ENCODE measurements at regions not wholly inside any gene's neighbourhood (a gene's known extent, or its start where the extent isn't known, plus 50 kb on each side); places are given as distances from the start of the nearest gene placed in this dataset.

DNA sequence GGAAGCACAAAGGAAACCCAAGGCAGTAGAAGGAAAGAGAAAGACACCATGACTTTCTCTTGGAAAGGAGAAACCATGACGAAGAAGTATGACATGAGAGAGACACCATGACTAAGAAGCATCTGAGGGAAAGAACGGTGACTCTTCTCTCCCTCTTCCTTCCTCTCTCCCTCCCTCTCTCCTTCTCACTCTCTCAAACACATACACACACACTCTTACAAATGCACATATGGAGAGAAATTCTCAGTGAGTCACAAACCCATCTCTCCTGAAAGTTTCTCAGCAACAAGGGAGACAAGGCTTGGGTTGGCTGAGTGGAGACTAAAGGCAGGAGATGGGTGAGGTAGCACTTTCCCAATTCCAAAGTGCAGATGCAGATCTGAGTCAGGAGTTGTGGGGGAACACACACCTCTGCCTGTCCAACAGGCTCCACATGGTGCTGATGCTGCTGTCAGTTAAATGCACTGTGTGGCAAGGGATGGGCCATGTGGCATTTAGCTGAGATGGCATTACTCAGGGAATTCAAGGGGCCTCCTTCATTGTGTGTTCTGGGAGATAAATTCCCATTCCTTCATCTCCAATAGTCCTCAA is 336.7 kb upstream of the C16orf82 start:
- no peak for DNase-seq

DNA sequence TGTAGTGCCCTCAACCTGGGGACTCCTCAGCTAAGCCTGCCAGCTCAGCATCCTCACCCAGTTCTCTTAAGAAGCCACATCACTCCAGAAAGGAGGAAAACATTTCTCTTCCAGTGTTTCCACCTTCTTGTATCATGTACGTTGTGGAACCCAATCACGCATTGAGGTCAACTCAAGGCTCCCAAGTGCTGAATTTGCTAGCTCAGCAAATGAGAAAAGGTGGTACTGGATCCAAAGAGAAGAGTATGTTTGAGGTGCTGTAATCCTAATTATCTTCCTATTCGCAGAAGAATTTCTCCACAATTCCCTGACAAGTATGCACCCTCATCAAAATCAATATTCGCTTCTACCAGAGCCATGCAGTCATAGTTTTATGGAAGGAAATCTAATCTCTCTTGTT is 335.0 kb upstream of the C16orf82 start:
- DNase-seq, result no peak

DNA sequence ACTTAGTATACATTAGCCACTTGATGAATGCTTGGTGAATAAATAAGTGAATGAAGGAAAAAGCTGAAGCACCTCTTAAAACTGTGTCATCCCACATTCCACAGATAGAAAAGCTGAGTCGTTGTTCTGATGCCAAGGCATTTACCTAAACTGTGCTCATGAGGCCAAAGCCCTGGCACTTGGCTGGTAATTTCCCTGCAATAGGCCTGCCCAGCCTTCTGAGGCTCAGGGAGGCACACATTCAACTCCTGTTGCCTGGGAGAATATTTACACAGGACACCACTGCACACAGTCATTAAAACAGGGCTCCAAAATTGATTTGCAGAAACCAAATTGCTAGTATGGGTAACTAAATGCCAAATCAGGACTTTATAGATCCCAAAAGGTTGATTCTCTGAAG is 333.0 kb upstream of the C16orf82 start:
- DNase-seq, result no peak

DNA sequence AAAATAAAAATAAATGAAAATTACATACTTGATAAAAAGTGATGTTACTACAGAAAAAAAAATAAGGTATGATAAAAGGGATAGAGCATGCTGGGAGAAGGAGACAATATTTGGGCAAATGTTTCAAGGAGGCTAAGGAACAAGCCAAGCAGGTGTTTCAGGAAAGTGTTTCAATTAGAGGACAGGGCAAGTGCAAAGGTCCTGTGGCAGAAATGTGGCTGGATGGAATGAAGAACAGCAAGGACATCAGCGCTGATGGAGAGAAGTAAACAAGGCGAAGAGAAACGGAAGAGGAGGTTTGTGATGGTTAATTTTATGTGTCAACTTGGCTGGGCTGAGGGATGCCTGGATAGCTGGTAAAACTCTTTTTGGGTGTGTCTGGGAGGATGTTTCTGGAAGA is 331.2 kb upstream of the C16orf82 start:
- DNase-seq, result no peak

DNA sequence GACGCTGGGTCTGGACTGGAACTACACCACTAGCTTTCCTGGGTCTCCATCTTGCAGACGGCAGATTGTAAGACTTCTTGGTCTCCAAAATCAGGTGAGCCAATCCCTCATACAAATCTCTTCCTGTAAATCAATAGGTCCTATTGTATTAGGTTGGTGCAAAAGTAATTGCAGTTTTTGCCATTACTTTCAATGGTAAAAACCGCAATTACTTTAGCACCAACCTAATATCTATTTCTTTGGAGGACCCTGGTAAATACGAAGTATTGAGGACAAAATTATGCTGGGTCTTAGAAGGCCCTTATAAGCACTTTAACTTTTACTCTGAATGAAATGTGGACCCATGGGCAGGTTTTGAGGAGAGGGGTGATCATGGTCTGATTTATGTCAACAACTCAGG is 330.6 kb upstream of the C16orf82 start:
- DNase-seq, result no peak

DNA sequence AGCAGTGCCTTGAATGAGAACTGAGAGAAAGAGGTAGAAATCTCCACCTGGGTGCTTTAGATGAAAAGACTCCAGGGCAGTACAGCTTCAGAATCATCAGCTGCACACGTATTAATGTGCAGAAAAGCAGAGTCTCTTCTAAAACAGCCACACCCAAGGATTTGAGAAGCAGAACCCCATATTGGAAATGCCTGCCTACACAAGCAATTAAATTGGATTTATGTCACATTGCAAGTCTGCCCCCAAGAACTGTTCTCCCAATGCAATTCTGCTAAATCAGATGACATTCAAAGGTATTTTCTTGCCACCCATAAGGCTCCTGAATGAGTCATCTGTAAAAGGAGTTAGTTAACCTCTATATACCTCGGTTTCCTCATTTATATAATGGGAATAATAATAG is 326.0 kb upstream of the C16orf82 start:
- no peak for DNase-seq

DNA sequence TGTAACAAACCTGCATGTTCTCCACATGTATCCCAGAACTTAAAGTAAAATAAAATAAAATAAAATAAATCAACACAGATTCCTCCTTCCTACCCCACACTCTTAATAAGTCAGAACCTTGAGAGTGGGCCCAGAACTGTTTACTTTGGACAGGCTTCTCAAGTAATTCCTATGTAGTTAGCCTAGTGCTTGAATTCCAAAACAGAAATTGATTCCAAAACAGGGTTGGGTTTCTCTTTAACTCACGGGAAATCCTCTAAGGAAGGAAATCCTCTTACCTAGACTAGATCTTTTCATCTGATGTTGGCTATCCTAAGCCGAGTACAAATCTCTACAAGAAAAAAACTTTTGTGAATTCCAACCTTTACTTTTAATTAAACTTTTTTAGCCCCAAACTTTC is 324.7 kb upstream of the C16orf82 start:
- no peak for DNase-seq

DNA sequence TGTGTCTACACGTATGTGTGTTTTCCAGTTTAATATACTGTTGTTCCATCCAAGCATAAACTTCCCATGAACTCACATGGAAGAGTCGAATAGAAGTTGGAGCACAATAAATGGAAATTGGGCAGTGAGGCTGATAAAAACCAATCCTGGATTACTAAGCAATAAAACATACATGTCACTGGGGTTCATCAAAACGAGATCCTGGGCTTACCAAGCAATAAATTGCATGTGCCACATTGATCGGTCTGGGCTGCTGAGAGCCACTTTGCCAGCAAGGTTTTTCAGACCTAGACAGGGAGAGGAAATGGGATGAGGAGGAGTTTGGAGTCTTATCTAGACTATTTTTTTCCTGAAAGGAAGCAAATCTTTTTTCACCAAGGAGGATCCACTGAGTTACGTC is 322.3 kb upstream of the C16orf82 start:
- DNase-seq, result no peak

DNA sequence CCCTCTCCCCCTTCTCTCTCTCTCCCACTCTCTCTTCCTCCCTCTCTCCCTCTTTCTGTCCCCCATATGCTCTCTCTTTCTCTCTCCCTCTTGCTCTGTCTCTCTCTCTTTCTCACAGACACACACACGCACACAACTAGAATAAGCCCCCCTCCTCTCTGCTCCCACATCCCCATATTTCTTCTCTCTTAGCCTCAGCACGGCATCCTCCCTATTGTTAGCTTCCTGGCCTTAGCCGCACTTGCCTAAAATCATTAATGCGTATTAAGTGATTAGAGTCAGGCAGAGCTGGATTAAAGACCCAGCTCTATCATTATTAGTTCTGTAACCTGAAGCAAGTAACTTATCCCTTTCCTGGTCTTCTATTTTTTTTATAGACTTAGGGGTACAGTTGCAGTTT is 319.0 kb upstream of the C16orf82 start:
- DNase-seq, result no peak

DNA sequence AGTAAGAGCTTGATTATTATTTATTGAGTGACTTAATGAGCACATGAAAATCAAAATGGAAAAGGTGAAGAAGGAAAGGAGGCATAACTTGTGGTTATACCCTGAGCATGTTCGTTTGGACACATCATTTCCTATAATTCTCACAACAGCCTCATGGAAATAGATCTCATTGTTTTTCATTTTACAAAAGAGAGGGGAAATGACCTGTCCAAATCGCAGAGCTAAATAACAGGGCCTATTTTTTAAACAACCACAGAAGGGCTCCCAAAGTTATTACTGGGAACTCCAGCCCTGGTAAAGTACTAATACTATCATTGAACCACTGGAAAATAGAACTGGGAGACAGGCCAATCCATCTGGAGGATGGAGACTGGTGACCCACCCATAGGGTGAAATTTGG is 317.7 kb upstream of the C16orf82 start:
- DNase-seq, result no peak

DNA sequence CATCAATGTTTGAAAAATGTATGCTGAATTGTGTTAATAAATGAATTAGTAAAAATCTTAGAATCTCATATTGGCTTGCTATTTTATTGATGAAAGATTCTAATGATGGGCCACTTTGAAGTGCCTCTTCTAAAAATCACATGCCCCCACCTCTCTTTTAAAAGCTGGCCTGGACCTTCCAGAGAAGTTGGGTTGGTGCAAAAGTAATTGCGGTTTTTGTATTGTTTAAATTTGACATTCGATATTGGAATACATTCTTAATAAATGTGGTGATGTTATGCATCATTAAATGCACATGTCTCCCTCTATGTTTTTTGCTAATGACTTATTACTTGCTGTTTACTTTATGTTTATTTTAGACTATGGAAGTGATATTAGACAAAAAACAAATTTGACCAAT is 314.6 kb upstream of the C16orf82 start:
- DNase-seq, result no peak

DNA sequence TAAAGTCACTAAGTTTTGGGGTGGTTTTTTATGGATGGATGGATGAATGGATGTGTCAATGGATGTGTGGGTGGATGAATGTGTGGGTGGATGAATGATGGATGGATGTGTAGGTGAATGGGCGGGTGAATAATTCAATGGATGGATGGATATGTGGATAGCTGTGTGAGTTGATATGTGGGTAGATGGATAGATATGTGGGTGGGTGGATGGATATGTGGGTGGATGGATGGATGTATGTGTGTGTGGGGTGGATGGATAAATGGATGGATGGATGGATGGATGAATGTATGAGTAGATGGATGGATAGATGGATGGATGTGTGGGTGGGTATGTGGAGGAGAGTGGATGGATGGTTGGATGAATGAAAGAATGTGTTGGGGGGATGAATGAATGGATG is 310.1 kb upstream of the C16orf82 start:
- no peak for DNase-seq

DNA sequence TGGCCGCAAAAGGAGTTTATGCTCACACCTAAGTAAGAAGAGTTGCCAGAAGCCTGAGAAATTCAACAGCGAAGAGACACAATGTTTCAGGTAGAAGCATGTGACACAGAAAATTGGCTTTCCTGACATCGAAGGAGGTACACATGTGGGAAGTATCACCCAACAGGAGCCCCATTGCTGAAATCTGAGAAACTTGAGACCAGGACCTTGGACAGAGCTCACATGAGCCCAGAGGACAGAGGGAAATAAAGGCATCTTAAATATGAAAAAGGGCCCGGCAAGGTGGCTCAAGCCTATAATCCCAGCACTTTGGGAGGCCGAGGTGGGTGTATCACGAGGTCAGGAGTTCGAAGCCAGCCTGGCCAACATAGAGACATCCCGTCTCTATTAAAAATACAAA is 304.1 kb upstream of the C16orf82 start:
- no peak for DNase-seq

DNA sequence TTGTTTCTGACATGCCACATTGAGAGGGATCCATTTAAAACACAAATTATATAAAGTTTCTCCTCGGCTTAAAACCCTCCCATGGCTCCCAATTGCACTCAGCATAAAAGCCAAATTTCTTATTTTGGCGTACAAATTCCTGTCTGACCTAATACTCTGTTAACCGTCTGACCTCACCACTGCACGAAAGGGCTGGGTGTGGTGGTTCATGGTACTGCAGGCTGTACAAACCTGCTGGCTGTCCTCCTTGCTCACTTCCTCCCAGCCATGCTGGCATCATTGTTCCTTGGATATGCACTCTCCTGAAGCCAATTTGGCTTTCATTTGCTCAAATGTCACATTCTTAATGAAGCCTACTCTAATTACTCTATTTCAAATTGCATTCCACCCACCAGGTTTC is 301.6 kb upstream of the C16orf82 start:
- no peak for DNase-seq

DNA sequence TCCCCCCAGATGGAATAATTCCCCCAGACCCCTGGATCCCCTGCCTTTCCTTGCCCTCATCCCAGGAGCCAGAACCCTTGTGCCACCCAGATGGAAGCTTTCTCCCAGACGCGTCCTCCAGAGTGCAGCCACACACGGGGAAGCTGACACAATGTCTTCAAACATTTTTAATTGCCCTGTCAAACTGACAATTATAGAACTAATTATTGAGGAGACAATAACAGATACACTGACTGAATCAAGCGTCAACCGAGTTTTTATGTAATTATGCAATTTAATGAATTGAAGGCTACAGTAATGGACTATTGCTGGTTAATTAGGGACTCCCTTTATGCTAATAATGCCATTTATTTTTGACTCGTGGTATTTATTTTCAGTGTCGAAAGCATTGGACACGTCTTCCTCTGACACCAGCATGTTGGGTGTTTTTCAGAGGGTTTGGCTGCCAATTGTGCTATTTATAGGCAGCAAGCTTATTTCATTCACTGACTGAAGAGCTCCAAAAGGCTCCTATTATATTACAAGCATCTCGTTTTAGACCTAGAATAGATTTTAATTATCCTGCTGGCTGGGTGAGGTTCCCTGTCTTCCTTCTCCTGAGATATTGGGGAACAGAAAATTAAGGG is 298.2 kb upstream of the C16orf82 start:
- DNase-seq, result no peak

DNA sequence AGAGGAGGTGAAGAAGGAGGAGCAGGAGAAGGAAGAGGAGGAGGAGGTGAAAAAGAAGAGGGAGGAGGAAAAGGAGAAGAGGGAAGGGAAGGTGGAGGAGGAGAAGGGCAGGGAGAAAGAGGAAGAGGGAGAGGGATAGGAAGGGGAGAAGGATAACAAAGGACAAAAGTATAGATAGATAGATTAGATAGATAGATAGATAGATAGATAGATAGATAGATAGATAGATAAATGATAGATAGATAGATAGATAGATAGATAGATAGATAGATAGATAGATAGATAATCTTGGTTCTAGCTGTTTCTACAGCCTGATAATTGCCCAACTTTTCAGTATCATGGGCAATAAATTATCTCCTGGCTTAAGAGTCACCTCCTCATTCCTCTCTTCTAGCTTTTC is 296.2 kb upstream of the C16orf82 start:
- DNase-seq, result no peak

DNA sequence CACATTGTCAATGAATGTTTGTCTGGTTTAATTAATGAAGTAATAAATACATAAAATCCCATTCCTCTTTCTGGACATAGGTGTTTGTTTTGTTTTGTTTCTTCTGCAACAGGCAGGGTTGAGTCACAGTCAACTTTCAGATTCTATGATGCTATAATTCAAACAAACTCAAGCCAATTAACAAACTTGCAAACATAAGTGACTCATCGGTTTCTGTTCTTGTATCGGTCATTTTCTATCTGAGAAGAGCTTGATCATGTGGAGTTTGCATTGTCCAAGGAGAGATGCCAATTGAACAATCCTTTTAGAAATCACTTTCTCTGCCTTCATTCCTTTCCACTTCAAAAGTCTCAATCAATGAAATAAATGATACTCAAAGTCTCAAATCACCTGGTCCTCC is 294.2 kb upstream of the C16orf82 start:
- no peak for DNase-seq

DNA sequence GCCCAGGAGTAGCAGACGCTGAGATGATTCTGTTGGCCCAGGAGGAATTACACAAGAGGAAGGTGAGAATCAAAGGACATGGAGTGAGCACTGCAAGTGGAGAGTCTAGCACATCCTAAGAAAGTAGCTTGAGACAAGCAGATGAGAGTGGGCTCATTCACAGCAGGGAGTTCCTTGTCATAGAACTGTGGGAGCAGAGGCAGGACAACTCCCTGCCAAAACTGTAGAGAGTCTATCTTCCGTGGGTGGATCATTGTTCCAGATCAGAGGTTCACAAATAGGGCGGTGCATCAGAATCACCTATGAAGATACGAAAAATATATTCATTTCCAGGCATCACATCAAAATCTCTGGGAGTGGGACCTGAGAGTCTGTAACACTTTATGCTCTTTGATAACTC is 288.9 kb upstream of the C16orf82 start:
- no peak for DNase-seq

DNA sequence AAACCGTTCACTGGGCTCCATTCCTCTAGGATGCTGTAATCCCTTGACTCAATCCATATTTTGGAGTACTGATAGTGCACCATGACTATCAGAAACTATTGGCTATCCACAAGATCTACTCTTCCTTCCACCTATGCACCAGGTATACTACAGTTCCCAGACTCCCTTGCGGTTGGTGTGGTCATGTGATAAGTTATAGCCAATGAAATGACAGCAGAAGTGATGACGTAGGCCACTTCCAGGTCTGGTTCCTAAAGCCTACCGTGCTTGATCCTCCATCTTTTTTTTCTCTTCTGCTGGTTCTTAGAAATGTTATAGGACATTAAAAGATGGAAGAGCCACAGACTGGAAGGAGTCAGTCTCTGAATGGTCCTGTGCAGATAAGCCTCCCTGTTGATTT is 278.8 kb upstream of the C16orf82 start:
- DNase-seq, result no peak

DNA sequence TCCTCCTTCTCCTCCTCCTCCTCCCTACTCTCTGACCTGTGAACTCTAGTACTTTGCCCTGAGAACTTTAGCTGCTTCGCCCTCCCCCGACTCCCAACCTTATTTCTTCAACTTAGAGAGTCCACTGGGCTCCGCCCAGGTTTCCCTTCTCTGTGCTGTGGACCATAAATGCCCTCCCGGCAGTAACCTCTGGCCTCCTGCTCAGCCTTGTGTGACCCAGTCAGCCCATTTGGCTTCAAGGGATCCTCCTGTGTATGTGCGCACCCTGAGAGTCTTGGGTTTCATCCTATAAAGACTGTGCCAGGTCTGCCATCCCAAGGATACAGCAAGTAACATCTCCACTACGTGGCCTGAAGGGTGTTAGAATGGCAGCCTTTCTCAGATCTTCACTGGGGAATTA is 275.6 kb upstream of the C16orf82 start:
- DNase-seq, result no peak

DNA sequence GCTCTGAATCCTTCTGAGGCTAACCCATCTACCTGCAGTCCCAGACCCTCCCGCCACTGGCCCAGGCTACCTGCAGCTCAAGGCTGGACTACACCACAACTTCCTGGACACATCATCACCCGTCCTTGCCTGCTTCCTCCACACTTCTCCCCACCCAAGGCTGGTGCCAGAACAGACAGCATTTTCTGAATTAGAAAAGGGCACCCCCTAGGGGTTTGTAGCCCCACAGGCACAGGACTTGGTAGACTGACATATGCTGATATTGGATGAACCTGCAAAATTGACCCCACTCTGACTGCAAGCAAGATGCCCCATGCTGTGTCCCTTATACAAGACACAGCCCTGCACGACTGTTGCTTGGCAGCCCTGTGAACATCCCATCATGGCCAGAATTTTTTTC is 271.5 kb upstream of the C16orf82 start:
- peak; percentile 58 for DNase-seq

DNA sequence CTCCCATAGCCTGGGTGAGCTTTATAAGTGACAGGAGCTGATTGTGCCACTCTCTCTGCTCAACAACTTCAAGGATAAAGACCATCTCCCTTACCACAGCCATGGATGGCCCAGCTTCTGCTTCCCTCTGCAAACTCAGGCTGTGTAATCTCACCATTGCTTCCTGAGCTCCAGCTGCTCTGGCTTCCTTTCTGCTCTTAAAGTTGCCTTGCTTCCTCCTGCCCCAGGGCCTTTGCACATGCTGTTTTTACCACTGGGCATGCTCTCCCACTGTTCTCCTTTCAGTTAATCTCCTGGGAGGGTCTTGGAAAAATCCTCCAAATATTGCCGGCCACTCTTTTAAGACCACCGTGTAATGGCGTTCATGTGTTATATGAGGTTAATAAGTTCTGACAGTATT is 265.1 kb upstream of the C16orf82 start:
- no peak for DNase-seq

DNA sequence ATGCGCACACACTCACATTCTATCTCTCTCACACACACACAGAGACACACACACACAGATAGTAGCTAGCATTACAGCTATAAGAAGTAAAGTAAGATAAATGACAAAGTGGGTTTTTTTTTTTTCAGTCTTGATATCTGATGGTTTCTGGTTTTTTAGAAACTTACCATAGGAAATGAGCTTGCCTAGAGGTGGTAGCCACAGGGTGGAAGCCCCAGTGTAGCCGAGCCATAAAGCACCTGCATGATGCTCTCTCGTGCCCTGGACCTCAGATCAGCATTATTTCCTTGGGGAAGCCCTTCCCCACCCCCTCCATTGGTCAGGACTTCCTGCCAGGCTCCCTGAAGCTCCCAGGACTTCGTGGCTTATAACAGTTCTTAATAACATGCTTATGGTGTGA is 264.3 kb upstream of the C16orf82 start:
- no peak for DNase-seq

DNA sequence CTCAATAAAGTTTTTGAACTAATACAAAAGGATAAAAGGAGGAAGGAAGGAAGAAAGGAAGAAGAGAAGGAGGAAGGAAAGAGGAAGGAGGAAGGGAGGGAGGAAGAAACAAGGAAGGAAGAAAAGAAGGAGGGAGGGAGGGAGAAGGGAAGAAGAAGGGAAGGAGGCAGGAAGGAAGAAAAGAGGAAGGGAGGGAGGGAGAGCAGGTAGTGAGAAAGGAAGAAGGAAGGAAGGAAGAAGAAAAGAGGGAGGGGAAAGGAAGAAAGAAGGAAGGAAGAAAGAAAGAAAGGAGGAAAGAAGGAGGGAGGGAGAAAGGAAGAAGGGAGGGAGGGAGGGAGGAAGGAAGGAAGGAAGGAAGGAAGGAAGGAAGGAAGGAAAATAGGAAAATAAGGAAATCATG is 263.8 kb upstream of the C16orf82 start:
- DNase-seq, result no peak

DNA sequence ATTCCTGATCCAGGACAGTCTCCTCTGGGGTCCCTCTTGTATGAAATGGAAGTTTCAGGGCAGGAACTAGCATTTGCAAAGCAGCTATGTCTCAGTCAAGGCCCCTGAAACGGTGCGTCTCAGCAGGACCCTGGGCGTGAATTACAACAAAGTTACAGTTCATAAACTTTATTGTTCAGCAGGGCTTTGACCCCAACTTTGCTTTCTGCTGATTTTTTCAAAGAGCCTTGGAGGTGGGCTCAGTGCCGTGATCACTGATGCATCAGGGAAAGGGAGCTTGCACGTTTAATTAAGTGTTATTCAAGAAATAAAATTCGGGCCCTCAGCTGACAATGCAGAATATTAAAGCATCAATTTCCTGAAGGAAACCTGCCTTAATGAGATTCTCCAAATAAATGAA is 260.1 kb upstream of the C16orf82 start:
- DNase-seq, result no peak

DNA sequence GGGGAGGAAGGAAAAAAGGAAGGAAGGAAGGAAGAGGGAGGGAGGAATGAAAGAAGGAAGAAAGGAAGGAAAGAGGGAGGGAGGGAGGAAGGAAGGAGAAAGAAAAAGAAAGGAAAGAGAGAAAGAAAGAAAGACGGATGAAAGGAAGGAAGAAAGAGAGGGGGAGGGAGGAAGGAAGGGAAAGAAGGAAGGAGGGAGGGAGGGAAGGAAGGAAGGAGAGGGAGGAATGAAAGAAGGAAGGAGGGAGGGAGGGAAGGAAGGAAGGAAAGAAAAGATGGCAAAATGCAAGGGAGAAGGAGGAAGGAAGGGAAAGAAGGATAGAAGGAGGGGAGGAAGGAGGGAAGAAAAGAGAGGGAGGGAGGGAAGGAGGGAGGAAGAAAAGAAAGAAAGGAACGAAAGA is 257.3 kb upstream of the C16orf82 start:
- no peak for DNase-seq
